Fibroblast of peridontal ligament (primary cell): ENCODE measurements at regions not wholly inside any gene's neighbourhood (a gene's known extent, or its start where the extent isn't known, plus 50 kb on each side); places are given as distances from the start of the nearest gene placed in this dataset.

Experiments
- DNase-seq: peaks from one replicate; pipeline ENCODE4 v3.0.0-alpha.2; 2010; ENCODE audit errors: extremely low read depth

DNA sequence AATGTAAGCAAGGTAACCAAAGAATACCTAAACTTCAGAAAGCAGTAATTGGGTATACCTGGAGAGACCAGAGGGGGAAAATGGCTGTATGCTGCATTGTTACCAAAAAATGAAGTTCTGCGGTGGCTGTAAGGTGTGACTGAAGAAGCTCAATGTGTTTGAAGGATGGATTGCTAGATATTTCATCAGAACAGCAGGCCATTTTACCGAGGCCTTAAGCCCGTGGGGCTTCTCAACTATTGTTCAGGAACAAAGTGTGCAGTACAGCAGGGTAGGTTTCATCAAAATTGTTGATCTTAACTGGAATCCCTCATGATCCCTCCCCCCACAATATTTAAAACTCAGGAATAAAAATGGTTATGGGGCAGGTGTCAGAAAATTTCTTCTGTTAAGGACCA is 204.0 kb upstream of the GHITM start:
- no peak for DNase-seq

DNA sequence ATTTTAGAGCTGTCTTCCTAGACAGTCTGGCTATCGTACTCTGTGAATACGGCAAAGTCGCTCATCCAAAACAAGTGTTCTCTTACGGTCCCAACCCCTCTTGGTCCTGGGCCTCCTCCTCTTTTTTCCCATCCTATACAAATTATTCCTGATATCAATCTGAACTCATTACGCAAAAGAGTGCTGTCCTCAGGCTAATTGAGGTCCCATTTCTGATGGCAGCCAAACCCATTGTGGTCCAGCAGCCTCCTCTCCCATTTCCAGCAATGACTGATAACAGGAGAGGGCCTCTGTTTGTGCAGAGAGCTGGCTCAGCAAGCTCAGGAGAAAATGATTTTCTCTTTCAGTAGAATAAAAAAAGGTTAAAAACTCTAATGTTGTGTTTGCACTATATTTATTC is 203.4 kb upstream of the GHITM start:
- DNase-seq: no peak

DNA sequence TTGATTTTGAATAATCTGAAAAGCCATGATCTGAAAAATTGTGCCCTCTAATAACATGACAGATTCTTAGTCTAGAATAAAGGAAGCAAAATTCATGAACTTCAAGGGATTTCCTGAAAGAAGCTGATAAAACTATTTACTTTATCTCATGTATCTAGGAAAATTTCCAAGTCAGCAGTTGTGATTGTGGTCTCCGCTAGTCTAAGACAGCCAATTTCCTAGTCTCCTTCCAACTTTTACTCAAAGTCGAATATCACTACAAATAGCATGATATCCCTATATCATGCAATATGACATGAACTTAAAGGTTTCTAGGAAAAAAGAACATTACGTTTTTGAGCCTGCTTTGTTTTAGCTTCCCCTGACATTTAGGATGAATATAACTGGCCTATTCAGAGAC is 202.1 kb upstream of the GHITM start:
- DNase-seq: no peak

DNA sequence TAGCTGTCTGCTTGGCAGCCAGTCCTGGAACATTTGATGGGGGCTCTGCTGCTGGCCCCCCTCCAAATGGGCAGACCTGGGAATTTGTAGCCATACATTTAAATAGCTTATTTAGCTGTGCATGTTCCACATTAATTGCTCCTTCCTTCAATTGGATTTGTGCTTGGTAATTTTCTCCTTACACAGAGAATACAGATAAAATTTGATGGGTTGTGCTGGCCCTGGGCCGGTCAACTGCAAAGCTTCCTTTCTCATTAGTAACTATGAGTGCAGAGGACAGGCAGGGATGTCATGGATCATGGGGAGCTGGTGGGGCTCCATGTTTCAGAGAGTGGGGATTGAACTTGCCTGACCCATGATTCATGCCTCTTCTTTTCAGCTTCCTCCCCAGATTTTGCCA is 201.5 kb upstream of the GHITM start:
- DNase-seq: no peak

DNA sequence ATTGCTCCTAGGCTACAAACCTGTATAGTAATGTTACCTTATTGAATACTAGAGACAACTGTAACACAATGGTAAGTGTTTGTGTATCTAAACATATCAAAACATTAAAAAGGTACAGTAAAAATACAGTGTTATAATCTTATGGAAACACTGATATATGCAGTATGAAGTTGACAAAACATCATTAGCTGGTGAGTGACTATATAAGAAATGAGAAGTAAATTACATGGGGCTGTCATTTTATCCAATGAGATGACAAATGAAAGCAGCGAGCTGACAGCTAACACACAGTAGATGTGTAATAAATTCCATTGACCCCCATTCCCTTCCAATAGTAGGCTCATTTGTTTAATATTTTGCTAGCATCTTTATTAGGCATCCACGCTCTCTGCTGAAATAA is 198.1 kb upstream of the GHITM start:
- DNase-seq: no peak

DNA sequence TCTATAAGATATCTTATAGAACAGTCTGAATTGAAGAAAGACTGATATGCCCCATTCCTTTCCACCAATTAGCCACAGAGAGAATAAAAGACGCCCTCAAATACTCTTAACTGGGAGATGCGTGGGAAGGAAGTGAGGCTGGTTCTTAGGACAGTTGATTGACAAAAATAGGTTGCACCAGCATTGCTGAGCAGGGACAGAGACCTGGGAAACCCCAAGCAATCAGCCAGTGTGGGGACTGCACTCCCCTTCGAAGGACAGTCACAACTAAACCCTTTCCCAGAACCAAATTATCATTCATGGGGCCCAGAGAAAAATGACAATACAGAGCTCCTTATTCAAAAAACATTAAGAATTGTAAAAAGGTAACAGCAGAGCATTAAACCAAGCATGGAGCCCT is 196.9 kb upstream of the GHITM start:
- DNase-seq: no peak

DNA sequence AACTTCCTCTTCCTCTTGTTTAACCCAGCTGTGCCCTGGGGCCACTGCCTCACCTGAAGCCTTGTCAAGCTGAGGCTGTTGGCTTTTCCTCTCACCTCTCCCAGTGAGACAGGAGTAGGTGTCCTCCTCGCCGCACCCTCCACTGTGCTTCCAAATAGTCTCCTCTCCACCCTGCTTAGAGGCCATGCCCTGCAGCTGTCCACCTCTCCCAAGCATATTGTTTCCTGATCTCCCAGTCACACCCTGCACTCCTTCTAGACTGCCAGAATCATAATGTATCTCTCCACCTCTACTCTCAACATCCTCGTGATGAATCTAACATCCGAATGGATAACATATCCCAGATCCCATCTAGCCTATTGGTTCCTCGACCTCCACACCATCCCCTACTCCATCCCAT is 196.3 kb upstream of the GHITM start:
- DNase-seq: no peak

DNA sequence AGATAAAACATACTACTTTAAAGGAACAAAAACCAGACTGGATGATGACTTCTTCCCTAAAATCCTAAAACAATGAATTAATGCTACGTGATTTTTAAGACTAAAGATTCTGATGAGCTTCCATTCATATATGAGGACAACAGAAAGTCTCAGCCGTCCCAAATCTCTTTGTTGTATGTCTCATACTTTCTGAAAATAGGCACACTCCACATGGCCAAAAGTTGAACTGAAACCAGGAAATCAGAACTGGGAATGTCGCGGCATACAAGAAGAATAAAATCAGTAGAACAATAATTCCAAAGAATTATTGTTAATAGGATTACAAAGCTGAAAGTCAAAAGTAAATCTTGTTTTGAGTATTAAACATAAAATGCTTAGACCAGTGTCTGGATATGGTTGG is 195.4 kb upstream of the GHITM start:
- no peak for DNase-seq

DNA sequence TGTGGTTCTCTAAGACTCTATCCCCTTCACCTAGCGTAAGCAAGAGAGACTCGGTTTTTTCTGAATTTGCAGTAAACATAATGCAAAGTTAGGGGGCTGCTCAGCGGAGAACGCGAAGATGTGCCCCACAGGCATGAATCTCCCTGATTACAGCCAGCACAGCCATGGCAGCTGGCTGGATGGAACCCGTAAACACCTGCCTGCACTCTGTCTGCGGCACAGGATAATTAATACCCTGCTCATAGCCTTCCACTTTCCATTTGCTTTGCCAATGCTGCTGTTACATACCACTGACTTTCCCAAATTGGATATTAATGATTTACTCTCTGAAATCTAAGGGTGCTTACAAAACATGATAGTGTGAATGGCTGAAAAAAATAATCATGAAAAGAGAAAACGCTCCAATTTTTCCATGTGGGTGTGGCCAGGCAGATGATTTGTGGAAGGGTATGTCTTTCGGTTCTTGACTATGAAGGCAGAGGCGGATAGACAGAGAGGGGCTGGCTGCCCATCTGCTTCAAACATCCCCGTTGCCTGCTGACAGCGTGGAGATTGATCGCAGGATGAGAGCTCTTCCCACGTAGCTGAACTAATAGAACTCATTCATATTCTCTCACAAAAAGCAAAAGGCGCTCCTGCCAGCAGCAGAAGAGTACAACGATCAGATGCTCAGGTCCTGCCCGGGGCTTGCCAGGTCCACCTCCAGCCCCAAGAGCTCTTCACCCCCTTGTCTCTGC is 193.2 kb upstream of the GHITM start:
- DNase-seq: no peak

DNA sequence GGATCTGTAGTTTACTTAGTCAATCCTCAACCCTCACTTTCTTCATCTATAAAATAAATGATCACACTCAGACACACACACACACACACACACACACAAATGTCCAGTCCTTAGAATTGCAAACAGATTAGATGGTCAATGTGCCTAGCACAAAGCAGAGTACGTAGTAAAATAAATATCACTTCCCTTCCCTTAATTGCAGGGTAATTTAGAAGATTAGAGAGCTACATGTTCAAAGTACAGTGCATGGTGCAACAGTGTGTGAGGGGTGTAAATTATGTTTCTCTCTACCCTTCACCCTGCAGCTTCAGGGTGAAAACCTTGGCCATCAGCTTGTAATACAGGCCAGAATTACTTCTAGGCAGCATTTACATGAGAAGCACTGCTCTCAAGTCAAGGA is 187.0 kb upstream of the GHITM start:
- DNase-seq: no peak

DNA sequence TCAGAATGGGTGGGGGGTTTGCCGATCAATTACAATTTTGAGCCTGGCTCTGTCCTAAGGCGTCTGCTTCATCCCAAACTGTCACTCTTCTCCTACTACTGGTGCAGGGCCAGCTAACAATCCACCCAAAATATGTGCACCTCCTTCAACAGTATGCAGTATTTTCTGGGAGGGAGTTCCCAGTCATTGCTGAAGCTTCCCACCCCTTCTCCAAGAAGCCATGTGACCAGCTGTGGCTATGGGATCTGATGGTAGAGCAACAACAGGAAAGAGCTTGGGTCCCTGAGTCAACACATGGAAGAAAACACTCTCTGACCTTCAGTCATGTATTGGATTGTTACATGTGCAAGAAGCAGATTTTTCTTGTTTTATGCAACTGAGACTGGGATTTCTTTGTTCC is 185.7 kb upstream of the GHITM start:
- no peak for DNase-seq

DNA sequence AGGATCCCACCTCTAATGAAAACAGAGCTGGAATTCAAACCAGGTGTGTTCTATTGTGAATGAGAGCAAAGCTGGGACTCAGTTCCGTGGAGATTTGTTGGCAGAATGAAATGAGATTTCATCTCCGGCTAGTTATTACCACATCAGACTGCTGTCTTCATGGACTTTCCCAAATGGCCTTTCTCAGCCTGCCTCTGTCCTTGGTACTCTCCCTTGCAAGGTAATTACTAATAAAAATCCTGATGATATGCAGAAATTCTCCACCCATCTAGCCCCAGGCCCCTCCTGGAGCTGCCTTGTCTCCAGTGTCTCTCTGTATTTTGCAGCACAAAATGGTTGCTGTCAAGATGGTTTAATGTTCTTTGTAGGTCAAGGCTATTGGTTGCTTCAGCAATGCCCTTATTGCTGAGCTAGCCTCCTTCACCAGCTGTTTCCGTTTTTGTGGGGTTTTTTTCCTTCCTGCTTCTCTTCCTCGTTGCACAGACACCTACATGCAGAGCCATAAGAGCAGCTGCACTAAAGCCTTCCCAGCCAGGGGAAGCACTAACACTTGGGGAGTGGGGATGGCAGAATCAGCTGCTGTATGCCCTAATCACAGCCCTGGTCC is 185.0 kb upstream of the GHITM start:
- DNase-seq: no peak

DNA sequence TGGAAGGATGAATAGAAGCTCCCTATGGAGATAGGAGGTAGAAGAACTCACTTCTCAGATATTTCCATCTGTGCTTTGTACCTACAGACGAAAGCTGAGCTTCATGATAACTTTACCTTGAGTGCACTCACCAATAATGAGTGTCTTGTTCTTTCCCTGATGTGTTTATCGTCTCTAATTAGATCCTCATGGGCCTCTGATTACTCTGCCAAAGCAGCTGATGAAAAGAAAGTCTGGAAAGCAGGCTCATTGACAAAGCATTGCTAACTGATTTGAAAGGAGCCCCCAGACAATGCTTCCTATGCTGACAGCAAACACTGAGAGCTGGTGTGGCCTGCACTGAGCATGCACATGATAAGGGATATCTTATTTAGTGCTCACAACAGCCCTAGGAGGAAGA is 183.9 kb upstream of the GHITM start:
- no peak for DNase-seq

DNA sequence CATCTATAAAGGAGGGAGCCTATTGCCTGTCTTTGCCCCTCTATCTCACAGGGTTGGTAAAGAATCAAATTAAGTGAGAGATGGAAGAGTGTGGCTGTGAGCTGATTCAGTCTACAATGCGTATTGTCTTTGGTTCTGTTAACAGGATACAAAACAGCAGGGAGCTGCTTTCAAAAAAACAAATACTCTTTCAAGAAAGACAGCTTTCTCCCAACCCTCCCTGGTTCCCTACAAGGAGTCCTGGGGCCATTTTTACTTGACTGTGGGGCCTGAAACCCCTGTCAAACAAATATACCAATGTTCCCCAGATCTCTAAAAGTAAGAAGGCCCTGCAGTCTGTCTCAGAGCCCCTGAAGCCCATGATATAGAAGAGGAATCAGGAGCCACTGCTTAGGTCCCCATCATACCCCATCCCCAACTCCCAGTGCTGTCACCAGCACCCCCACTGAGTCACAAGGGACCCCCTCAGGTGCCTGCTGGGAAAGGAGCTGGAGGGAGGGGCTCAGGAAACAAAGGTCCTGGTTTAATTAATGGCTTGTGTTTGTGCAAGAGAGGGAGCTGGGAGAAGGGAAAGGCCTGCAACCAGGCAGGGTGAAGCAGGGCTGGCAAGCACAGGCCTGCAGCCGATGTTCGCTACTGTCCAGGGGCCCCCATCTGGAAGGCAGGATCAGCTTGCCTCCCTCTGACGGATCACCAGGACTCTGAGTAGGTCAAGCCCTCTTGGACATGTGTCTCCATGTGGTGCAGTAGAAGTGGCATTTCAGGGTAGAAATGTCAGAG is 182.0 kb upstream of the GHITM start:
- no peak for DNase-seq

DNA sequence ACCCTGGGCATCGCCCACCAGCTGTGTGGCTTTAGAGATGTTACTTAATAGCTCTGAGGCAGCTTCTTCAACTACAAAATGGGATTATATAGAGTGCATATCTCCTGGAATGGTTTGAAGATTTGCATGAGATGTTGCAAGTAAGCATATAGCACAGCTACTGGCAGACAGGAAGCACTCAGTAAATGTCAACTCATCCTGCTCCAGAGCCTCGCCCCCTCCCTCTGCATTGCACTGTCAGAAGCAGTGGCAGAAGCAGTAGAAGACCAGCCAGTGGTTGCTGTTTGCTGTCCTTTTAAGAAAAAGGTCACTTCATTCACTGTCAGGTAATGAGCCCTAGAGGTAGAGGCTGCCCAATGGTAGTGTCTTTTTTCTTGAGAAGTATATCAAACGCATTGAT is 180.0 kb upstream of the GHITM start:
- DNase-seq: no peak

DNA sequence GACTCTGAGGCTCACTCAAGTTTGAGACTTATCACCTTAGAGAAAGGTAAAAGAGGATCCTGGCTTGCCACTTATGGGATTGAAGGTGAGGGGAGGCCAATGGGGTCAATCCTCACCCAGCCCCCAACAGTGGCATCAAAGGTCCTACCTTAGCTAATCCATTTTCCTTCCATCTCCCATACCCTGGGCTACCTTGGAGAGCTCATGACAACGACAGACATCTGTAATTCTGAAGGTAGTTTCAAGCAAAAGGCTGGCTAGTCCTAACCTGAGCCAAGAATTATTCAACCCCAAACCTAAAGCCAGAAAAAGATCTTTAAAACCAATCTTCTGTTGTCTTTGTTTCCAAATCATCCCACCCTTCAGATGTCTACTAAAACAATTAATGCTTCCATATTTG is 179.2 kb upstream of the GHITM start:
- no peak for DNase-seq

DNA sequence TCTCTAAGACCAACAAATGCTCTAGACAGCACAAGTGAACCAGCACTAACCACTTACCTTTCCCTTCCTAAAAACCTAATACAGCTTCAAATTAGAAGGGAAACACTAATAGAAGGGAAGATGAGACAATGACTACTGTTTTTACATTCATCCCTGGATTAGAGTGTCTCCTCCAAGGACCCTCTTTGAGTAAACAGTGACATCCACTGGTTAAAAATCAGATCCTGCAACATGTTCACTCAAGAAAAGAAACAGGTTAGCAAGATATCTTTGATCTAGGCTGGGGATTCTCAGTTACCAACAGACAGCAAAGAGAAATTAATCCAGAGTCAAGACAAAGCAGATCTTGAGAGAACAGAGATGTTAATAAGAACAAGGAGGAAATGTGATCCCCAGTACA is 177.7 kb upstream of the GHITM start:
- DNase-seq: no peak

DNA sequence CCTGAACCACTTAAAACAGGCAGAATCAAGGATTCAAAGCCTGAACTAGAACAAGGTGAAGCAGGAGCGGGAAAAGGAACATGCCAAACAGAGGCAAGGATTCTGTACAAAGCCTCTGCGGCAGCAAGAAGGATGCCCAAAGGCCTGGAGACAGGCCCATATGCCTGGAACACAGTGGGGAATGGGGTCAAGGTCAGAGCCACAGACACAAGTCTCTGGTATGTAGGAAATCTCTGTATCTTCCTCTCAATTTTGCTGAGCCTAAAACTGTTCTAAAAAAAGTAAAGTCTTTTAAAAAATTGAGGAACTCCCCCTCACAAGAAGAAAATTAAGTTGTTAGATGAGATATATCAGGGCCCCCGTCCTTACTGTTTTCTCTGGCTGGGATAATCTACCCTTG is 175.9 kb upstream of the GHITM start:
- DNase-seq: no peak

DNA sequence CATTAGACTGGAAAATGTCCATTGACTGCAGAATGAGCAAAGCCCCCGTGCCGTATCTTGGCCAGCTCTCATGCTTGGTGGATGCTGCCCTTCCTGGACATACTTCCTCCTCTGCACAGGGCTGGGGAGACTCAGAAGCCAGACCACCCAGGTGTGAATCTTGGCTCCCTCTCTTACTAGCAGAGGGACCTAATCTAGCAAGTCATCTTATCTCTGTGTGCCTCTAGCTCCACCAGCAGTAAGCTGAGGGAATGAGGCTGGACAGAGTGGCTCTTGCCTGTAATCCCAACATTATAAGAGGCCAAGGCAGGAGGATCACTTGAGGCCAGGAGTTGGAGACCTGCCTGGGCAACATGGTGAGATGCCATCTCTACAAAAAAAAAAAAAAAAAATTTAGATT is 173.8 kb upstream of the GHITM start:
- no peak for DNase-seq

DNA sequence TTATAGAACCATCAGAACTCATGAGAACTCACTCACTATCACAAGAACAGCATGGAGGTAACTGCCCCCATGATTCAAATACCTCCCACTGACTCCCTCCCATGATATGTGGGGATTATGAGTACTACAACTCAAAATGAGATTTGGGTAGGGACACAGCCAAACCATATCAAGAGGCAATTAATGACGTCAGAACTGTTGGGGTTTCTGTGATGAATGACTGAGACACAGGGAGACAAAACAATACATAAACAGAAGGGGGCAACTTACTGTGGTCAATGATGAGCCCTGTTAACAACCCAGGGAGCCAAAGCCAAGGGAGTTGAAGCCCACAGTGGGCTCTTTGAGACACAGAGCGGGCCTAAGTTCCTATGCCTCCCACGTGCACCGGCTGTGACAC is 171.3 kb upstream of the GHITM start:
- DNase-seq: no peak

DNA sequence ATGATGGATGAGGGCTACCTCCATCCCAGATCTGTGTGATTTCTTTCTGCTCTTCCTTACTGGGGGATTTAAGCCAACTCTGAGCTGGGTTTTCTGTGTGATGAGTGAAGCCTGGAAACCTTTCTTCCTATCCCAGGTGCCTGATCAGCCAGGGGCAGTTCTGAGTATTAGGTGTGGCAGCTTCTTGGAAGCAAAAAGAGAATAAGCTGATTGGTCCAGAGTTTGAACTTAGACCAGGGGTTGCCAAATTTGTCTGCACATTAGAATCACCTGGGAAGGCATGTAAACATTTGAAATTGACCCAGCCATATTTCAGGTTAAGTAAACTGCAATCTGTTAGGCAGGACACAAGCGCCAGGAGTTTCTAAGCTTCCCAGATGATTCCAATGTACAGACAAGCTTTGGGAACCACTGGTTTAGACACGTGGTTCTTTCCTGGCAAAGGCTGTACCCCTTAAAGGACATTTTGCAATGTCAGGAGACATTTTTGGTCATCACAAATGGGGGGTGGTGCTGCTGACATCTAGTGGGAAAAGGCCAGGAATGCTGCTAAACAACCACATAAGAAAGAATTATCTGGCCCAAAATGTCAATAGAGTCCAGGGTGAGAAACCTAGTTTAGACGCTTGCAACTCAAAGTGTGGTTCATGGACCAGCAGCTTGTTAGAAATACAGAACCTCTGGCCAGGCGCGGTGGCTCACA is 160.5 kb upstream of the GHITM start:
- DNase-seq: no peak

DNA sequence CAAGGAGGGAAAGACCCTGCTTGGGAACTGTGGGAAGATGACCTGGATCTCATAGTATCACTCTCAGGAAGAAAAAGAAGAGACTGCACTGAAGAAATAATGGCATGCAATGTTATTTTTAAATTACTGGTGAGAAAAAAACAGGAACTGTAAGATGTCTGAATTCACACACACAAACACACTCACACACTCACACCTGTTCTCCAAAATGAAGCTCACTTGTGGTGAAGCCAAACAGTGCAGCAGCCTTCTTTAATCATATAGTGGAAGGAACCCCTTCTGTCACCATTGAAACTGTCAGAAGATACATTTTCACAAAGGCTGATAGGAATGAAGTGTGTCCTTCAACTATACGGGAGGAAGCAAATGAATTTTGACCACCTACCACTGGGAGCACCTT is 156.5 kb upstream of the GHITM start:
- DNase-seq: no peak
